MM.1S (cell line): ENCODE measurements at regions not wholly inside any gene's neighbourhood (a gene's known extent, or its start where the extent isn't known, plus 50 kb on each side); places are given as distances from the start of the nearest gene placed in this dataset.

Experiments
- EZH2 ChIP-seq: fragments of 300-600 bp; sonication (generic); optimal IDR thresholded peaks from 2 replicates; pipeline ENCODE3; 2017; ENCODE audit warnings: low read depth, mild to moderate bottlenecking, antibody characterized with exemption, low read length, mixed read lengths
- EZH2phosphoT487 ChIP-seq: fragments of 300-600 bp; sonication (generic); IDR thresholded peaks from 2 replicates; pipeline ENCODE4 v1.6.1; 2018; ENCODE audit warnings: antibody characterized with exemption, low read length

- TF ChIP-seq EZH2 (no peak), EZH2phosphoT487 (no peak)
Measured at GRCh38 chr10:8137272-8137681, 82.8 kb downstream of the GATA3 start.
